ENCODE measurements at regions not wholly inside any gene's neighbourhood (a gene's known extent, or its start where the extent isn't known, plus 50 kb on each side); places are given as distances from the start of the nearest gene placed in this dataset.

DNA sequence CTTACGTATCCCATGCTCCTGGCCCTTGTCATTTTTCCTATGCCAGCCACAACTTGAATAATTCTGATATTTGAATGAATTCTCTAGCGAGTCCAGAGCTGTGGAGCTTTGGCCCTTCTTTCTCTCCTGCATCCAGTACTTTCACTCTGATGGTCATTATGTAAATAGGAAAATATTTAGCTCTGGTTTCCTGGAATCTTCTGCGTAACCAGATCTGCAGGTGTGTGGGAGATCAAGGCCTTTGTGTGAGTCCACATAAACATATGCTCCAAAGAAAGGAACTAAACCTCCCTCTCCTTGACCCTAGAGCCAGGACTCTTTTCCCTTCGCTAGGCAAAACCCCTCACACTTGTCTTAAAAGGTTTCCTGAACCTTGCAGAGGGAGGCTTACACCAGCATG is 132.5 kb upstream of the THBS1 start (continued):
- TF ChIP-seq, protein P1, sequence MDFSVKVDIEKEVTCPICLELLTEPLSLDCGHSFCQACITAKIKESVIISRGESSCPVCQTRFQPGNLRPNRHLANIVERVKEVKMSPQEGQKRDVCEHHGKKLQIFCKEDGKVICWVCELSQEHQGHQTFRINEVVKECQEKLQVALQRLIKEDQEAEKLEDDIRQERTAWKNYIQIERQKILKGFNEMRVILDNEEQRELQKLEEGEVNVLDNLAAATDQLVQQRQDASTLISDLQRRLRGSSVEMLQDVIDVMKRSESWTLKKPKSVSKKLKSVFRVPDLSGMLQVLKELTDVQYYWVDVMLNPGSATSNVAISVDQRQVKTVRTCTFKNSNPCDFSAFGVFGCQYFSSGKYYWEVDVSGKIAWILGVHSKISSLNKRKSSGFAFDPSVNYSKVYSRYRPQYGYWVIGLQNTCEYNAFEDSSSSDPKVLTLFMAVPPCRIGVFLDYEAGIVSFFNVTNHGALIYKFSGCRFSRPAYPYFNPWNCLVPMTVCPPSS (IDR thresholded peaks at IDR 0.05) = no peak
- TF ChIP-seq TAF1 (CRISPR knock-in tag; IDR thresholded peaks at IDR 0.05) (no peak), TMF1 (CRISPR knock-in tag; IDR thresholded peaks at IDR 0.05; ENCODE audit: low read depth) (no peak), ZKSCAN5 (CRISPR knock-in tag; IDR thresholded peaks at IDR 0.05) (no peak), ZNF431 (CRISPR knock-in tag; IDR thresholded peaks at IDR 0.05; ENCODE audit: borderline replicate concordance, low read depth) (no peak), ZNF10 (CRISPR knock-in tag; IDR thresholded peaks at IDR 0.05; ENCODE audit: borderline replicate concordance, low read depth) (no peak), ZC3H4 (CRISPR knock-in tag; IDR thresholded peaks at IDR 0.05; ENCODE audit: borderline replicate concordance) (no peak), ZNF839 (CRISPR knock-in tag; IDR thresholded peaks at IDR 0.05; ENCODE audit: borderline replicate concordance) (no peak), RXRB (CRISPR knock-in tag; IDR thresholded peaks at IDR 0.05; ENCODE audit: borderline replicate concordance) (peak; percentile 82), ELF1 (CRISPR knock-in tag; IDR thresholded peaks at IDR 0.05) (no peak), PAWR (CRISPR knock-in tag; IDR thresholded peaks at IDR 0.05; ENCODE audit: borderline replicate concordance) (no peak), ZNF296 (CRISPR knock-in tag; conservative IDR thresholded peaks at IDR 0.05) (no peak), PHF20 (CRISPR knock-in tag; IDR thresholded peaks at IDR 0.05) (no peak), THAP11 (CRISPR knock-in tag; IDR thresholded peaks at IDR 0.05) (no peak), JUND (CRISPR knock-in tag; IDR thresholded peaks at IDR 0.05) (no peak), MED1 (CRISPR knock-in tag; IDR thresholded peaks at IDR 0.05) (peak; percentile 90), IKZF4 (CRISPR knock-in tag; IDR thresholded peaks at IDR 0.05; ENCODE audit: borderline replicate concordance, low read depth, not compliant biosample characterization) (no peak), RBFOX2 (IDR thresholded peaks at IDR 0.05; ENCODE audit: low read depth, low read length) (no peak)
- TF ChIP-seq, protein P2, sequence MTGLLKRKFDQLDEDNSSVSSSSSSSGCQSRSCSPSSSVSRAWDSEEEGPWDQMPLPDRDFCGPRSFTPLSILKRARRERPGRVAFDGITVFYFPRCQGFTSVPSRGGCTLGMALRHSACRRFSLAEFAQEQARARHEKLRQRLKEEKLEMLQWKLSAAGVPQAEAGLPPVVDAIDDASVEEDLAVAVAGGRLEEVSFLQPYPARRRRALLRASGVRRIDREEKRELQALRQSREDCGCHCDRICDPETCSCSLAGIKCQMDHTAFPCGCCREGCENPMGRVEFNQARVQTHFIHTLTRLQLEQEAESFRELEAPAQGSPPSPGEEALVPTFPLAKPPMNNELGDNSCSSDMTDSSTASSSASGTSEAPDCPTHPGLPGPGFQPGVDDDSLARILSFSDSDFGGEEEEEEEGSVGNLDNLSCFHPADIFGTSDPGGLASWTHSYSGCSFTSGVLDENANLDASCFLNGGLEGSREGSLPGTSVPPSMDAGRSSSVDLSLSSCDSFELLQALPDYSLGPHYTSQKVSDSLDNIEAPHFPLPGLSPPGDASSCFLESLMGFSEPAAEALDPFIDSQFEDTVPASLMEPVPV (CRISPR knock-in tag; IDR thresholded peaks at IDR 0.05) = no peak
- TF ChIP-seq, protein P3, sequence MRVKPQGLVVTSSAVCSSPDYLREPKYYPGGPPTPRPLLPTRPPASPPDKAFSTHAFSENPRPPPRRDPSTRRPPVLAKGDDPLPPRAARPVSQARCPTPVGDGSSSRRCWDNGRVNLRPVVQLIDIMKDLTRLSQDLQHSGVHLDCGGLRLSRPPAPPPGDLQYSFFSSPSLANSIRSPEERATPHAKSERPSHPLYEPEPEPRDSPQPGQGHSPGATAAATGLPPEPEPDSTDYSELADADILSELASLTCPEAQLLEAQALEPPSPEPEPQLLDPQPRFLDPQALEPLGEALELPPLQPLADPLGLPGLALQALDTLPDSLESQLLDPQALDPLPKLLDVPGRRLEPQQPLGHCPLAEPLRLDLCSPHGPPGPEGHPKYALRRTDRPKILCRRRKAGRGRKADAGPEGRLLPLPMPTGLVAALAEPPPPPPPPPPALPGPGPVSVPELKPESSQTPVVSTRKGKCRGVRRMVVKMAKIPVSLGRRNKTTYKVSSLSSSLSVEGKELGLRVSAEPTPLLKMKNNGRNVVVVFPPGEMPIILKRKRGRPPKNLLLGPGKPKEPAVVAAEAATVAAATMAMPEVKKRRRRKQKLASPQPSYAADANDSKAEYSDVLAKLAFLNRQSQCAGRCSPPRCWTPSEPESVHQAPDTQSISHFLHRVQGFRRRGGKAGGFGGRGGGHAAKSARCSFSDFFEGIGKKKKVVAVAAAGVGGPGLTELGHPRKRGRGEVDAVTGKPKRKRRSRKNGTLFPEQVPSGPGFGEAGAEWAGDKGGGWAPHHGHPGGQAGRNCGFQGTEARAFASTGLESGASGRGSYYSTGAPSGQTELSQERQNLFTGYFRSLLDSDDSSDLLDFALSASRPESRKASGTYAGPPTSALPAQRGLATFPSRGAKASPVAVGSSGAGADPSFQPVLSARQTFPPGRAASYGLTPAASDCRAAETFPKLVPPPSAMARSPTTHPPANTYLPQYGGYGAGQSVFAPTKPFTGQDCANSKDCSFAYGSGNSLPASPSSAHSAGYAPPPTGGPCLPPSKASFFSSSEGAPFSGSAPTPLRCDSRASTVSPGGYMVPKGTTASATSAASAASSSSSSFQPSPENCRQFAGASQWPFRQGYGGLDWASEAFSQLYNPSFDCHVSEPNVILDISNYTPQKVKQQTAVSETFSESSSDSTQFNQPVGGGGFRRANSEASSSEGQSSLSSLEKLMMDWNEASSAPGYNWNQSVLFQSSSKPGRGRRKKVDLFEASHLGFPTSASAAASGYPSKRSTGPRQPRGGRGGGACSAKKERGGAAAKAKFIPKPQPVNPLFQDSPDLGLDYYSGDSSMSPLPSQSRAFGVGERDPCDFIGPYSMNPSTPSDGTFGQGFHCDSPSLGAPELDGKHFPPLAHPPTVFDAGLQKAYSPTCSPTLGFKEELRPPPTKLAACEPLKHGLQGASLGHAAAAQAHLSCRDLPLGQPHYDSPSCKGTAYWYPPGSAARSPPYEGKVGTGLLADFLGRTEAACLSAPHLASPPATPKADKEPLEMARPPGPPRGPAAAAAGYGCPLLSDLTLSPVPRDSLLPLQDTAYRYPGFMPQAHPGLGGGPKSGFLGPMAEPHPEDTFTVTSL (CRISPR knock-in tag; IDR thresholded peaks at IDR 0.05; ENCODE audit: borderline replicate concordance) = peak; percentile 59; the same call in 1 of the 2 replicates
- TF ChIP-seq, protein P4, sequence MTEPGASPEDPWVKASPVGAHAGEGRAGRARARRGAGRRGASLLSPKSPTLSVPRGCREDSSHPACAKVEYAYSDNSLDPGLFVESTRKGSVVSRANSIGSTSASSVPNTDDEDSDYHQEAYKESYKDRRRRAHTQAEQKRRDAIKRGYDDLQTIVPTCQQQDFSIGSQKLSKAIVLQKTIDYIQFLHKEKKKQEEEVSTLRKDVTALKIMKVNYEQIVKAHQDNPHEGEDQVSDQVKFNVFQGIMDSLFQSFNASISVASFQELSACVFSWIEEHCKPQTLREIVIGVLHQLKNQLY (CRISPR knock-in tag; IDR thresholded peaks at IDR 0.05) = no peak
- TF ChIP-seq, protein P5, sequence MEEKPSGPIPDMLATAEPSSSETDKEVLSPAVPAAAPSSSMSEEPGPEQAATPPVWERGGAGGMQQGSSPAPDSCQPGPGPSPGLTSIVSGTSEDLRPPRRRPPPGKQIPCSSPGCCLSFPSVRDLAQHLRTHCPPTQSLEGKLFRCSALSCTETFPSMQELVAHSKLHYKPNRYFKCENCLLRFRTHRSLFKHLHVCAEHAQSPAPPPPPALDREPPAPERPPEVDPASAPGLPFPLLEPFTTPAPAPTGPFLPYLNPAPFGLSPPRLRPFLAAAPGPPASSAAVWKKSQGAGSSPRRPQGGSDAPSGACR (CRISPR knock-in tag; IDR thresholded peaks at IDR 0.05) = no peak
